ENCODE measurements at regions not wholly inside any gene's neighbourhood (a gene's known extent, or its start where the extent isn't known, plus 50 kb on each side); places are given as distances from the start of the nearest gene placed in this dataset.

DNA sequence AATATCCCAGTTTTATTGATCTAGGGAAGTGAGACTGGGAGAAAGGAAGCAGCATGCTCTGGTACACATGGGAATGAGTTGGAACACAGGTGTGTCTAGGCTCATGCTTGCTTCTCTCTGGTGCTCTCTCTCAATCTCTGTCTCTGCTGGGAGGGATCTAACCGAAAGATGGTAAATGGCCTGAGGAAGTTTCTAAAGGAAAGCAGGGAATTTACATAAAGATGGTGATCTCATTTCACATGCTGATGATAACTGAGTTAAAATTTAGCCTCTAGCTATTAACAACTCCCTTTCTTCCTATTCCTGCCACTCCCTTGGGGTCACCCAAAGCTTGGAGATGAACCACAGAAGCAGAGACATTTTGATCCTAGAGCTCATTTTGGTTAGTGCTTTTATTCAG is 436.2 kb downstream of the SH3GL2 start:
- Histone ChIP-seq H3K27me3 (ENCODE audit: low read length) (no peaks in the 10 kb centered on the region), H3F3A (ENCODE audit: insufficient read depth) (no peaks in the 10 kb centered on the region), H3K79me2 (ENCODE audit: insufficient read depth, low read length) (no peaks in the 10 kb centered on the region), H3K4me3 (ENCODE audit: insufficient read depth, low read length, poor library complexity, severe bottlenecking) (no peak overlapping the region), H3K9me2 (replicated peaks; ENCODE audit: insufficient read depth, low read length) (no peaks in the 10 kb centered on the region), H4K20me1 (ENCODE audit: low read depth, low read length) (no peaks in the 10 kb centered on the region), H3K27ac (ENCODE audit: low read depth, low read length) (no peak overlapping the region), H2AFZ (ENCODE audit: low read depth, low read length, severe bottlenecking) (no peak overlapping the region), H3K9ac (ENCODE audit: low read length) (no peak overlapping the region), H3K9me3 (ENCODE audit: insufficient read depth, low read length) (no peaks in the 10 kb centered on the region), H3K4me2 (ENCODE audit: low read depth, low read length, poor library complexity, severe bottlenecking) (no peak overlapping the region), H3K36me3 (ENCODE audit: low read length) (no peaks in the 10 kb centered on the region)
- TF ChIP-seq EZH2phosphoT487 (conservative IDR thresholded peaks at IDR 0.05; ENCODE audit: low read length) = no peak
- TF ChIP-seq, protein P1, sequence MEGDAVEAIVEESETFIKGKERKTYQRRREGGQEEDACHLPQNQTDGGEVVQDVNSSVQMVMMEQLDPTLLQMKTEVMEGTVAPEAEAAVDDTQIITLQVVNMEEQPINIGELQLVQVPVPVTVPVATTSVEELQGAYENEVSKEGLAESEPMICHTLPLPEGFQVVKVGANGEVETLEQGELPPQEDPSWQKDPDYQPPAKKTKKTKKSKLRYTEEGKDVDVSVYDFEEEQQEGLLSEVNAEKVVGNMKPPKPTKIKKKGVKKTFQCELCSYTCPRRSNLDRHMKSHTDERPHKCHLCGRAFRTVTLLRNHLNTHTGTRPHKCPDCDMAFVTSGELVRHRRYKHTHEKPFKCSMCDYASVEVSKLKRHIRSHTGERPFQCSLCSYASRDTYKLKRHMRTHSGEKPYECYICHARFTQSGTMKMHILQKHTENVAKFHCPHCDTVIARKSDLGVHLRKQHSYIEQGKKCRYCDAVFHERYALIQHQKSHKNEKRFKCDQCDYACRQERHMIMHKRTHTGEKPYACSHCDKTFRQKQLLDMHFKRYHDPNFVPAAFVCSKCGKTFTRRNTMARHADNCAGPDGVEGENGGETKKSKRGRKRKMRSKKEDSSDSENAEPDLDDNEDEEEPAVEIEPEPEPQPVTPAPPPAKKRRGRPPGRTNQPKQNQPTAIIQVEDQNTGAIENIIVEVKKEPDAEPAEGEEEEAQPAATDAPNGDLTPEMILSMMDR (IDR thresholded peaks at IDR 0.05; ENCODE audit: insufficient read depth, low read length, poor library complexity, severe bottlenecking) = no peak

DNA sequence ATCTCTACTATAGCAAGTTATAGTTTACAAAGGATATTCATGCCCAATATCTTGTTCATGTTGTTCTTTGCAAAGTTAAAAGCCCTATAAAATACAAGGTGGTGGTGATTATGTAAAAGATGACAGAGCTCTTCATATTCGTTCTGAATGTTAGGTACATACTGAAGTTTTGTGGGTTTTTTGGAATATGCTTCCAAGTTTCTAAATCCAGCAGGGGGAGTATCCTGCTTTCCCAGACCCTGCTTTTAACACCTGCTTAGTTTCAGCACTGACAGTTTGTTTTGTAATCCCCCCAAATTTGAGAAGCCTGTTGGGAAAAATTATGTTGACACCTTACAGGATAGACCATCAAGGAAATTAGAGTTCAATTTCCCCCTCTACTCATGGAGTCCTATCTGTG is 438.3 kb downstream of the SH3GL2 start:
- no peaks in the 10 kb centered on the region for H3F3A ChIP-seq (ENCODE audit: insufficient read depth)
- H3K79me2 ChIP-seq (ENCODE audit: insufficient read depth, low read length) = no peaks in the 10 kb centered on the region
- TF ChIP-seq, protein P1 (IDR thresholded peaks at IDR 0.05; ENCODE audit: insufficient read depth, low read length, poor library complexity, severe bottlenecking) = no peak
- no peak for TF ChIP-seq EZH2phosphoT487 (conservative IDR thresholded peaks at IDR 0.05; ENCODE audit: low read length)

DNA sequence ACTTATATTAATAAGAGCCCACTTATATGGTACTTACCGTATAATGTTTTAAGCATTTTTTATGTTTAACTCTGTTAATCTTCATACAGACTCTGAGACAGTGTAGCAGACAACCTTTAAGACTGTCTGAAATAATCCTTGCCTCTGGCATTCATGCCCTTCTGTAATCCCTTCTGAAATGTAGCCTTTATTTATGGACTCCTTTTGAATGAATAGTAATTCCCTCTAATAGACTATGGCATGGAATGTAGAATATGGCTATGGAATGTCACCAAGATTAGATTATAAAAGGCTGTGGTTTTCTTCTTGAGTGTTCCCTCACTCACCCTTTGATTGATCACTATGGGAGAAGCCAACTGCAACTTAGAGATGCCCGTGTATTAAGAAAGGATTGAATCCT is 439.4 kb downstream of the SH3GL2 start:
- Histone ChIP-seq H2AFZ (ENCODE audit: low read depth, low read length, severe bottlenecking) (no peak overlapping the region), H3K27ac (ENCODE audit: low read depth, low read length) (no peak overlapping the region), H3K9me3 (ENCODE audit: insufficient read depth, low read length) (no peaks in the 10 kb centered on the region), H4K20me1 (ENCODE audit: low read depth, low read length) (no peaks in the 10 kb centered on the region), H3K4me3 (ENCODE audit: insufficient read depth, low read length, poor library complexity, severe bottlenecking) (no peak overlapping the region), H3K27me3 (ENCODE audit: low read length) (no peaks in the 10 kb centered on the region), H3K4me2 (ENCODE audit: low read depth, low read length, poor library complexity, severe bottlenecking) (no peak overlapping the region), H3K36me3 (ENCODE audit: low read length) (no peaks in the 10 kb centered on the region), H3K9ac (ENCODE audit: low read length) (no peak overlapping the region), H3K9me2 (replicated peaks; ENCODE audit: insufficient read depth, low read length) (no peaks in the 10 kb centered on the region), H3K79me2 (ENCODE audit: insufficient read depth, low read length) (no peaks in the 10 kb centered on the region), H3F3A (ENCODE audit: insufficient read depth) (no peaks in the 10 kb centered on the region)
- TF ChIP-seq, protein P1 (IDR thresholded peaks at IDR 0.05; ENCODE audit: insufficient read depth, low read length, poor library complexity, severe bottlenecking) = no peak
- no peak for TF ChIP-seq EZH2phosphoT487 (conservative IDR thresholded peaks at IDR 0.05; ENCODE audit: low read length)

More for the DNA sequence above, 438.3 kb downstream of the SH3GL2 start:
- Histone ChIP-seq H3K27ac (ENCODE audit: low read depth, low read length) (no peak overlapping the region), H3K9ac (ENCODE audit: low read length) (no peak overlapping the region), H3K4me2 (ENCODE audit: low read depth, low read length, poor library complexity, severe bottlenecking) (no peak overlapping the region), H3K27me3 (ENCODE audit: low read length) (no peaks in the 10 kb centered on the region), H4K20me1 (ENCODE audit: low read depth, low read length) (no peaks in the 10 kb centered on the region), H3K9me3 (ENCODE audit: insufficient read depth, low read length) (no peaks in the 10 kb centered on the region), H3K9me2 (replicated peaks; ENCODE audit: insufficient read depth, low read length) (no peaks in the 10 kb centered on the region), H3K4me3 (ENCODE audit: insufficient read depth, low read length, poor library complexity, severe bottlenecking) (no peak overlapping the region), H2AFZ (ENCODE audit: low read depth, low read length, severe bottlenecking) (no peak overlapping the region), H3K36me3 (ENCODE audit: low read length) (no peaks in the 10 kb centered on the region)

Data from SU-DHL-6 (cell line).